Brain microvascular endothelial cell (primary cell): ENCODE measurements at regions not wholly inside any gene's neighbourhood (a gene's known extent, or its start where the extent isn't known, plus 50 kb on each side); places are given as distances from the start of the nearest gene placed in this dataset.

Source experiments
- DNase-seq: peaks from one replicate; pipeline ENCODE4 v3.0.0-alpha.2; 2020
- H3K27ac ChIP-seq: fragments of 250-450 bp; sonication (Bioruptor Pico); 2 replicates; pipeline ENCODE4 v1.5.1; 2020; ENCODE audit warnings: mild to moderate bottlenecking, moderate library complexity
- H3K27me3 ChIP-seq: fragments of 250-450 bp; sonication (Bioruptor Pico); replicated peaks from 2 replicates; pipeline ENCODE4 v1.5.1; 2020; ENCODE audit warnings: mild to moderate bottlenecking
- H3K36me3 ChIP-seq: fragments of 250-450 bp; sonication (Bioruptor Pico); replicated peaks from 2 replicates; pipeline ENCODE4 v1.5.1; 2020; ENCODE audit warnings: mild to moderate bottlenecking
- H3K4me3 ChIP-seq: 2 replicates; pipeline ENCODE4 v1.5.1; 2011; ENCODE audit warnings: low read depth, mild to moderate bottlenecking, control low read depth, low read length, moderate library complexity
- in situ Hi-C: cut with HindIII; loops from 2 replicates; pipeline ENCODE4 v1.10.0; 2017; ENCODE audit warnings: low sequenced_read_pairs, low pct_ligation_motif_present
- TF ChIP-seq, protein P1 (sequence below): IDR thresholded peaks from 2 replicates; pipeline ENCODE4 v1.5.1; 2011; ENCODE audit warnings: low read depth, mild to moderate bottlenecking, moderate library complexity, low read length, control low read depth, inconsistent platforms; ENCODE audit errors: missing control alignments

GRCh38 chr10:131450216-131450765, 138.8 kb upstream of the TCERG1L start:
- Histone ChIP-seq H3K4me3 (no peak overlapping the region), H3K27ac (no peak overlapping the region), H3K36me3 (no peaks in the 10 kb centered on the region), H3K27me3 (no peaks in the 10 kb centered on the region)
- in situ Hi-C loops, result no loop called here
- DNase-seq, result no peak
- TF ChIP-seq, protein P1, sequence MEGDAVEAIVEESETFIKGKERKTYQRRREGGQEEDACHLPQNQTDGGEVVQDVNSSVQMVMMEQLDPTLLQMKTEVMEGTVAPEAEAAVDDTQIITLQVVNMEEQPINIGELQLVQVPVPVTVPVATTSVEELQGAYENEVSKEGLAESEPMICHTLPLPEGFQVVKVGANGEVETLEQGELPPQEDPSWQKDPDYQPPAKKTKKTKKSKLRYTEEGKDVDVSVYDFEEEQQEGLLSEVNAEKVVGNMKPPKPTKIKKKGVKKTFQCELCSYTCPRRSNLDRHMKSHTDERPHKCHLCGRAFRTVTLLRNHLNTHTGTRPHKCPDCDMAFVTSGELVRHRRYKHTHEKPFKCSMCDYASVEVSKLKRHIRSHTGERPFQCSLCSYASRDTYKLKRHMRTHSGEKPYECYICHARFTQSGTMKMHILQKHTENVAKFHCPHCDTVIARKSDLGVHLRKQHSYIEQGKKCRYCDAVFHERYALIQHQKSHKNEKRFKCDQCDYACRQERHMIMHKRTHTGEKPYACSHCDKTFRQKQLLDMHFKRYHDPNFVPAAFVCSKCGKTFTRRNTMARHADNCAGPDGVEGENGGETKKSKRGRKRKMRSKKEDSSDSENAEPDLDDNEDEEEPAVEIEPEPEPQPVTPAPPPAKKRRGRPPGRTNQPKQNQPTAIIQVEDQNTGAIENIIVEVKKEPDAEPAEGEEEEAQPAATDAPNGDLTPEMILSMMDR, result no peak

DNA sequence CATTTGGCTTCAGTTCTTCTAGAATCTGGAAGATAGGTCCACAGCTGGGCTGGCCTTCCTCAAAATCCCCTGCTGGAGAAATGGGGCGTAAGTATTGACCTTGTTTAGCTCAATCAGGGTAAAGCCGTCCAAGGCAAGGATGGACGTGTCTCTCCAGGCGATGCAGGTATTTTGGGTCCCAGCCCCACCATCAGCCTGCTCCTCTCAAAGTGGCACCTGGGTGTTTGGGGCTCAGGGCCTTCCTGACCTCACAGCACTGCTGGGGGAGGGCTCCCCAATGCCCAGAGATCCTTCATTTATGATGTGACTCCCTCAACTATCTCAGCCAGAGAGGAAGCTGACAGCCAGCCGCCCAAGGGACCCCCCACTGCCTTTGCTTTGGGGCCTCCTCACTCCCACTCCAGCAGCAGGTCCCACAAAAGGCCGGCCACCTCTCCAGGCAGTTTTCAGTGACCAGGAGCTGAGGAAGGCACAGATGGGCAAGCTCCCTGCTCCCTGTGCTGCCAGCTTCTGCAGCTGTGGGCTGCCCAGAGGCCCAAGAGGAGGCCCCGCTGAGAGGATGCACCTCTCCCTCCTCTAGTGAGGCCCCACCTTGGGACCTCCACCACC, 140.0 kb upstream of the TCERG1L start:
- in situ Hi-C loops, result no loop called here
- TF ChIP-seq, protein P1, result no peak
- no peak for DNase-seq

GRCh38 chr10:131452926-131453720, 141.6 kb upstream of the TCERG1L start:
- no peaks in the 10 kb centered on the region for H3K36me3 ChIP-seq
- DNase-seq, result no peak
- H3K4me3 ChIP-seq, result no peak overlapping the region
- H3K27me3 ChIP-seq, result no peaks in the 10 kb centered on the region
- in situ Hi-C loops, result no loop called here
- TF ChIP-seq, protein P1, result no peak
- no peak overlapping the region for H3K27ac ChIP-seq

More for the DNA sequence above, 140.0 kb upstream of the TCERG1L start:
- Histone ChIP-seq H3K27ac (no peak overlapping the region), H3K36me3 (no peaks in the 10 kb centered on the region), H3K4me3 (no peak overlapping the region), H3K27me3 (no peaks in the 10 kb centered on the region)

DNA sequence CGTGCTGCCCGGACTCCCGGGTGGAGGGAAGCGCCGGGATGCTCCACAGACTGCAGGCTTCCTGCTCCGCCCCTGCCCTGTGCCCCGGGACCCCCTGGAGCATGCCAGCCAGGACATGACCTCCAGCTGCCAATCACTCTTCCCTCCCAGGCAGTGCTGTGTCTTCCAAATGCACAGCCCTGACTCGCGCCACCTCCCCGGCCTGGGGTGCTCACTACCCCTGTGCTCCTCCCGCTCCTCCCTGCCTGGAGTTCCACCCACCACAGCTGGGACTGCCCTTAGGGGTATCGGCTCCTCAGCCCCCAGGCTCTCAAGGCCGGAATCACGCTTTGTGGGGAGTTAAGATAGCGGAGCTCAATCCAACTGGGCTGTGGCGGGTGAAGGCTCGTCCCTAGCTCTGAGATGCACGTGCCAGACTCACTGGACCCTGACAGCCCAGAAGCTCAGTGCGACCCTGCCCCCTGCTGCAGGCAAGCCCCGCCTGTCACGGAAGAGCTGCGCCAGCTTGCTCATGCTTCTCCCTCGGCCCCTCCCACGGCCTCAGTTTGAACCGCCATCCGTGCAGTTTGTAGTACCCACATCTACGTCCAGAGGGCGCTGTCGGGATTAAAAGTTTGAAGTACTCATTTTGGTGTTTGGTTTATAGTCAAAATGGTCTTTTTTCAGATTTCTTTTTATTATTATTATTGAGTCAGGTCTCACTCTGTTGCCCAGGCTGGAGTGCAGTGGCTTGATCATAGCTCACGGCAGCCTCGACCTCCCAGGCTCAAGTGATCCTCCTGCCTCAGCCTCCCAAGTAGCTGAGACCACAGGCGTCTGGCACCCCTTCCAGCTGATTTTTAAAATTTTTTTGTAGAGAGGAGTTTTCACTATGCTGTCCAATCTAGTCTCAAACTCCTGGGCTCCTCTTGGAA, 142.5 kb upstream of the TCERG1L start:
- in situ Hi-C loops, result no loop called here
- no peaks in the 10 kb centered on the region for H3K36me3 ChIP-seq
- no peak overlapping the region for H3K4me3 ChIP-seq
- H3K27me3 ChIP-seq, result no peaks in the 10 kb centered on the region
- TF ChIP-seq, protein P1, result peak; percentile 45
- DNase-seq, result peak; percentile 16
- H3K27ac ChIP-seq, result no peak overlapping the region

GRCh38 chr10:131456411-131456810, 144.9 kb upstream of the TCERG1L start:
- Histone ChIP-seq H3K4me3 (no peak overlapping the region), H3K36me3 (no peaks in the 10 kb centered on the region), H3K27me3 (no peaks in the 10 kb centered on the region), H3K27ac (no peak overlapping the region)
- TF ChIP-seq, protein P1, result no peak
- no peak for DNase-seq
- in situ Hi-C loops, result no loop called here
